NCI-H460 (cell line): ENCODE measurements at regions not wholly inside any gene's neighbourhood (a gene's known extent, or its start where the extent isn't known, plus 50 kb on each side); places are given as distances from the start of the nearest gene placed in this dataset.

Experiments
- DNase-seq: peaks from one replicate; pipeline ENCODE4 v3.0.0-alpha.2; 2016; ENCODE audit warnings: low read depth; ENCODE audit errors: extremely low read depth

DNA sequence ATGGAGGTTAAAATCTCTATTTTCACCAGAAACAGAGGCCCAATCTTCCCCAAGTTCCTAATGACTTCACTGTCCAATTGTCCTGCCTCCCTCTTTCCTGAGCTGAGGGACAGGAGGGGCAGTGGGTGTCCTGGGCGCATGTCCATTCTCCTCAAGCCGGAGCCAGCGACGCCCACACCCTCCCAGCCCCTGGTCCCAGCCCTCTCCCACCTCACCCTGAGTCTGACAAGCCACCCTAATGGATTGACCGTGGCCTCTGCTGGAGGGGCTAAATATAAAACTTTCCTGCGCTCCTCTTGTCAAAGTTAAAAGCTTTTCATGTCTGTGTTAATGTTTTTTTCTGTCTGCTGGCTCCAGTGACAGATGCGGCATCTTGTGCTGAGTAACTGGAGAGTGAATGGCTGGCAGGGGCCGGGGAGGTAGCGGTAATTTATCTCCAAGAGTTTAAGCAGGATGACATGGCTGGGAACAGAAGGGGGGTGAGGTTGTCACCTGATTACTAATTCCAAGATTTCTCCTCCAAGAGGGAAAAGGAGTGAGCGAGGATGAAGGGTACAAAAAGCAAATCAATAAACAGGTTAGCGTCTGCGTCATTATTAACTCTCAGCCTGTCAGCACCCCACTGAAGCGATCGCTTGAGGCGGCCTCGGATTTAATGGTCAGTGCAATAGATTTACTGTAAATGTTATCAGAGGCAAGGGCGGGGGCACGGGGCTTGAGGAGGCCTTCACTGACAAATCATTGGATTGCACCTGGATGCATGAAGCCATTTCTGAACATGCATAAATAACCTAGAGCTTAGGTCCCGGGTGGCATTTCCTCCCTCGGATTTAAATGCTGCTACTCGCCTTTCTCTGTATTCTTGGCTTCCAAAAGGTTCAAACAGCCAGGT lies 118.1 kb upstream of the MAFB start:
- DNase-seq = no peak

DNA sequence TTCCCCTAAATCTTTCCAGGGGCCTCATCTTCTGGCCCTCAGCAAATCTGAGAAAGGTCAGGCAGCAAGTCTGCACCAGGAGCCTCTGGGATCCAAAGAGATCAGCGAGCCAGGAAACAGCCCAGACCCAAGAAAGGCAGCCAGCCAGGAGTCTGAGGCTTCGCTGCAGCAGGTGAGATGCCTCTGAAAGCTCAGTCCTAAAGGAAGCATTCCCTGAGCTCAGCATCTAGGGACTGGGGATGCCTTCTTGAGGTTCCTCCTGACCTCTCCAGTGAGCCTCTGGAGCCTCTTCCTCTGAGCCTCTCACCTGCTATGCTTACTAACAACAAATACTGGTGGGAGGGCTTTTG lies 118.8 kb upstream of the MAFB start:
- DNase-seq = no peak

DNA sequence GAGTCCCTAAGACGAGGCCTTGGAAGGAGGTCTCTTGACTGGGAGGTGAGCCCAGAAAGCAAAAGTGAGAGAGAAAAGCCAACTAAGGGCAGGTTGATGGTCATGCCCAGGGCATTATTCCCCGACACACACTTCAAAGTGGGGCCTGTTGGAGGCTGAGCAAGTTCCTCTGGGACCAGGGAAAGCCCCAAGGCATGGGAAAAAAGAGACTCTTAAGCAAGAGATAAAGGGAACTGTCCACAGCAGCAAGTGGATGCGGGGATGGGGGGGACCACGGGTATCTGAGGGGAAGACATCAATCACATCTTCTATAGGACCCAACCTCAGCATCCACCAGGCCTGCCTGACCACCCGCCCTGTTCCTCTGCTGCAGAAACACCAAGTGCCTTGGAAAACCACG lies 119.9 kb upstream of the MAFB start:
- DNase-seq = no peak

DNA sequence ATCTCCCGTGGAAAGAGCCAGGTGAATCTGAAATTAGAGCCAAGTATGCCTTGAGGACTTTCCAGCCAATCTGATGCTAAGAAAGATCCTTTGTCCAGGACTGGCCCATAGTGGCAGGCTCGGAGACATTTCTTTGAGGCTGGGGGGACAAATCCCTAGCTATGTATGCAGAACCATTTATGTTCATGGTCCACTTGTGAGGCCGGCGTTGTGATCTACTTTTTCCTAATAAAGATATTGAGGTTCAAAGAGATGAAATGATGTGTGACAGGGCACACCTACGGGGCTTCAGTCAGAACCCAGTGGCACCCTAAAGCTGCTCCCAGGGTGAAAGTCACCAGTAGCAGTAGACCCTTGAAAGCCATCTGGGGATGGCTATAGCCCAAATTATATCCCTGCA lies 120.3 kb upstream of the MAFB start:
- DNase-seq = no peak

DNA sequence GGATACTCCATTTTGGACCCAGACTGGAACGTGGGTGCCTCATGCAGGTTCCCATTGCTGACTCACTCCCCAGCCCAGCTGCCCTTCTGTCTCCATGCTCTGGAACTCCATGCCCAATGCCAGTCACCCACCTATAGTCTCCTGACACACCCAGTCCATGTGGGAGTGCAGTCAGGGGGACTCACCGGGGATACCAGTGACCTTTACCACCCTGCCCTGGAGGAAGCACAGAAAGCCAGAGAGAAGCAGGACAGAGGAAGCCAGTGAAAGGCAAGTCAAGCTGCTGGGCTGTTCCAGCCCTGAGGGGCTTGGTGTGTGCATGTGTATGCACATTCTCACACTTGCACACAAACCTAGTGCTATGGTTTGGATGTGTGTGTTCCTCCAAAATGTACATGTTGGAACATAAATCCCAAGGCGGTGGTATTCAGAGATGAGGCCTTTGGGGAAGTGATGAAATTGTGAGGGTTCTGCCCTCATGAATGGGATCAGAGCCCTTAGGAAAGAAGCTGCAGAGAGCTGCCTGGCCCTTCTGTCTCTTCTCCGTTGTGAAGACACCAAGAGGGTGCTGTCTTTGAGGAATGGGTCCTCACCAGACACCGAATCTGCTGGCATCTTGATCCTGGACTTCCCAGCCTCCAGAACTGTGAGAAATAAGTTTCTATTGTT lies 121.4 kb upstream of the MAFB start:
- DNase-seq = no peak

DNA sequence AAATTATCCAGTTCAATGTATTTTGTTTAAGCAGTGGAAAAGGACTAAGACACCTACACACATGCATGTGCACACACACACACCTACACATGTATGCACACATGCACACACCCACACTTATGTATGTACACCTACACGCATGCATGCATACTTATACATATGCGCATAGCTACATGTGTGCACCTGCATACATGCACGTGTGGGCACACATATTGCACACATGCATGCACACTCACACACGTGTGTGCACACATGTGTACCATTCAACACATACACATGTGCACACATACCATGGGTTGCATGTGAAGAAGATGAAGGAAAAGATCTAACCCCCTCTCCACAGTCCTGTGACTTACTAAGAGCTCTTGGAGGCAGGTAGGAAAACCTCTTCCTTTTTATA lies 122.0 kb upstream of the MAFB start:
- no peak for DNase-seq

DNA sequence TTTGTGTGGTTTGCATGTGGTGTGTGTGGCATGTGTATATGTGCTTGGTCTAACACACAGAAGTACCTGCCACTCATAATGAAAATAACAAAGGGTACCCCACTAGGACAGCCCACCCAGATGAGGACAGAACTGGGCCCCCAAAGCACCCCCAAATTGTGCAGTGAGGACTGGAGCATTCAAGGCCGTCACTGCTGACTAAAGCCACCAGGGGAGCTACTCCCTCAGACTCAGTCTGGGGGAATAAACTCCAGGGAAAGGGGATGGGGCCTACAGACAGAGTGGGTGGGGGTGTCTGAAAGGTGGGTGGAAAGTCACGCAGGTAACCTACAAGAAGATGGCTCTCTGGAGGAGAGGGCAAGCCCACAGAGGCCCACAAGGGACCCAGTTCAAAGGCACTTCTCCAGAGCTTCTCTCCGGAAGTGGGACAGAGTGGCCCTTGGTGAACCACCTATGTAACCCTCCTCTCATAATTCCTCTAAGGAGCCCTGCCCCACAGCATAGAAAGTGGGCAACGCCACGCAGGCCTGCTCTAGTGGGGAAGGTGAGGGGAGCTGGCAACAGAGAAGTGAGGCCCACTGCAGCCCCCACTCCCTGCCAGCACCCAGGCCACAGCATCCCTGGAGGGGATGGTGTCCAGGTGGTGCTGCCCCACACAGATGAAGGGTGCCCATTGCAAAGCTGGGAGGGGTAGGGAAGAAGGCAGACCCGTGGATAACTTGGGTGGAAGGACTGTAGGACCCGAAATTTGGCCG lies 122.8 kb upstream of the MAFB start:
- DNase-seq = no peak

DNA sequence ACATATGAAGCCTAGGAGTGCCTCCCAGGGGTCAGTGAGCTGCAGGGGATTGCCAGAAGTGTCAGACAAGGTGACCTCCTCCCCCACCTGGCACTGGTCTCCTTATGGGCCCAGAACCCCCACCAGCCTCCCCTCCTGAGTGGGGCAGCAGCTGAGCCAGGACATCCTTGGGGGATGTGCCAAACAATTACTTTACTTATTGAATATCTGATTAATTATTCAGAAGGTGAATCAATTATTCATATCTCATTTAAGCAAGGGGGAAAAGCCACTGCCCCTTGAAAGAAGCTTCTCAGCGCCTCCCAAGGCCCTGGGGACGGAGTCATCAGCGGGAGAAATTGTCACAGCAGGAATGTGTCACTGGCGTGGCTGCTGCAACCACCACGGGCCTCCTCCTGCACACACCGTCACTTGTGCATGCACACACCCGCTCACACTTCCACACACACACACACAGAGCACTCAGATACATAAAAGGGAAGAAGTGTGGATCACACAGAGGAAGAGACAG lies 123.4 kb upstream of the MAFB start:
- DNase-seq = no peak

DNA sequence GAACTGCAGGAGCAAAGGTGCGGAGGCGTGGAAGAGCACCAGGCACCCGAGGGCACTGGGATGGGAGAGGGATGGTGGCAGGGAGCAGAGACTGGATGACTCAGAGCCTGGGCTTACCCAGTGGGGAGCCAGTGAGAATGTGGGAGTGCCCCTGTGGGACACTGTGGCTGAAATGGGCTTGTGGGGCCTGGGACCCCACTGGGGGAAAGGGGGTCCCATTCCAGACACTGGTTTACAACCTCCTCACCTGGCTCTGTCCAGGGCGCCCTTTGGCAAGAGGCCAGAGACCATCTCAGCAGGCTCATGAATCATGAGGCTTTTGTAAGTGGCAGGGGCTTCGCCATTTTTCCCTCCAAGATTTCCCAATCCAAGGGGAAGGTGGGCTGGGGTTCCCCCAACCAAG lies 124.0 kb upstream of the MAFB start:
- DNase-seq = no peak

DNA sequence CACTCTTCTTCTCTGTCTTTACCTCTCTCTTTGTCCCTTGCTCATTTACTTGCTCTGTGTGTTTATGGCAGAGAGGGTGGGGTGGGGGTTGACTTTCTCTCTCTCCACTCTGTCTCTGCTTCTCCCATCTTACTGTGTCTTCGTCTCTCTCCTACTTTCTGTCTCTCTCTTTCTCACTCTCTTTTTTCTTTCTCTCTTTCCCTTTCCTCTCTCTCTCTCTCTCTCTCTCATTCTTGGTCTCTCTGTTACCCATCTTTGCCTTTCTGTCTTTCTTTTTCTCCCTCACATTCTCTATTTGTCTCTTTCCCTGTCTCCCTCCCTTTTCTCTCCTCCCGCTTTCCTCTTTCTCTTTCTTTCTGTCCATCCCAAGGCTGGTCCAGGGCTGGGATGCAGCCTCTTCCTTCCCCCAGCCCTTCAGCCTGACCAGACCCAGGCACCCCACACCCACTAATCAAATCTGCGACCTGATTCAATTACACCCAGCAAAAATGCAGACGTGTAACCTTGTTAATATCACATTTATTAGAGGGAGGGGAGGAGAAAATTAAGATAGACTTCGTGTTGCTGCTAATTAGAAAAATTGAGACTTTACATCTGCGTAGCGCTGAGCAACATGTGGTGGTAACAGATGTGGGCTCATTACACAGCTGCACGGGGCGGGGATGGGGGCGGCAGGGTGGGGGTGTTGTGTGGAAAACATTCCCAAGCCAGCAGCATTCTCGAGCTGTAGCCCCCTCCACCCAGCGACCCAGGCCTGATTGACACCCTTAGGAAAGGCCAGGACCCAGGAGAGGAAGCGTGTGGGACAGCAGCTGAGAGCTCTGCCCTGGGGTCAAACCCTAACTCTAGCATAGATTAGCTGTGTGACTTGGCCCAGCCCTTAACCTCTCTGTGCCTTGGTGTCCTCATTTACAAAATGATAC lies 124.9 kb upstream of the MAFB start:
- no peak for DNase-seq

DNA sequence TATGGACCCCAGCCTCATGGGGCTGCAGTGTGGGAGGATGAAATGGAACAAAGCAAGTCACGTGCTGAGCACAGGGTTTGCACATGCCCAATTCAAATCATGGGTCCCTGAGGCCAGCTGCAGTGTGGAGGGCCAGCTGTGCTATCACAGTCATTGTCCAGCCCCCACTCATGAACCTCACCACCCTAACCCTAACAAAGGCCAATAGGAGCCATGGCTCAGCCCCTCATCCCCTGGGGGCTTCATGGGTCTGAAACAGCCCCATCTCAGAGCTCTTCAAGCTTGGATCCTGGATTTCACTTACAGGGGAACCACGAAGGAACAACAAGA lies 125.6 kb upstream of the MAFB start:
- DNase-seq = no peak

DNA sequence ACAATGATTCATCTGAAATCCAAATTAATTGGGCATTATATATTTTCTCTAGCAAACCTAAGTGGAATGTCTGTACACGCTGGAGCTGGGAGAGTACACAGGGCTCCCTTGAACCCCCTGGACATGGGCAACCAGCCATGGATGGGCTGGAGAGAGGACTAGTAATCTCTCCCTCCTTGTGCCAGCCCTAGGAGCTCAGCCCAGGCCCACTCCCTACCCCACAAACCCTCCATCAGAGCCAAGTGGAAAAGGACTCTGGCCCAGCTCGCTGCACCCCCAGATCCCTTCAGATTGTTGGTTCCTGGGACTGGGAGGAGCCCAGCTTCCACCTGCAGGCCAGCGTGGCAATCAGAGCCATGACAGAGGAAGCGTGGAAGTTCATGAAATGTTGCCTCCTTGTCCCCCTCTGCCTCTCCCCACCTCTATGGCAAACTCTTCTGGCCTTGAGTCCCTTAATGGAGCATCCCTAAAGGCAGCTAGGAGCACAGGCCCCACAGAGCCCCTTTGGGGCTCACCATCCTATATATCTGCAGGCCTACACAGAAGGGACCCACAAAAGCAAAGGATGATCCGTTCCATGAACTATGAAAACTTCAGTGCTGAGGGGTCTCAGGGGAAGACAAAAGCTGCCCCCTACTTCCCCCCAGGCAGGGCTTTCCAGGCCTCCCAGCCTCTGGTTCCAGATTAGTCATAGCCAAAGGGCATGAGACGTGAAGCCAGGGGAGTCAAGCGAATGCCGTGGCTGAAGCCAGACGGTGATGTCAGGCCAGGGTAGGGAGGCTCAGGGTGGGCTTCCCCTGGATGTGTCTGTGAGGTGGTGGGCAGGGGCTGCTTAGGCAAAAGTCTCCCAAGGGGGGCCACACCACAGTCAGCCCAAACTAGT lies 126.4 kb upstream of the MAFB start:
- DNase-seq = no peak

DNA sequence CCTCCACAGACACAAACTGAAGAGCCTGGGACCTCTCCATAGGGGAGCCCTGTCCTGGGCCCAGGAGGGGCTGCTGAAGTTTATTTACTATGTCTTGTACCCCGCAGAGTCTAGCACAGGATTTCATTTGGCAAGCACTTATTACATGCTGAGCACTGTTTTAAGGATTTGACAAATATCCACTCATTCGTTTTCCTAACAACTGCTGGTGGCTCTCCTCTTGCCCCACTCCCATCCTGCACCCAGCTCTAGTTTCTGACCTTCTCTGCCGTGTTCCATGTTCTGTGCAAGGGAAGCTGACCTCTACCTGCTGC lies 127.0 kb upstream of the MAFB start:
- no peak for DNase-seq

DNA sequence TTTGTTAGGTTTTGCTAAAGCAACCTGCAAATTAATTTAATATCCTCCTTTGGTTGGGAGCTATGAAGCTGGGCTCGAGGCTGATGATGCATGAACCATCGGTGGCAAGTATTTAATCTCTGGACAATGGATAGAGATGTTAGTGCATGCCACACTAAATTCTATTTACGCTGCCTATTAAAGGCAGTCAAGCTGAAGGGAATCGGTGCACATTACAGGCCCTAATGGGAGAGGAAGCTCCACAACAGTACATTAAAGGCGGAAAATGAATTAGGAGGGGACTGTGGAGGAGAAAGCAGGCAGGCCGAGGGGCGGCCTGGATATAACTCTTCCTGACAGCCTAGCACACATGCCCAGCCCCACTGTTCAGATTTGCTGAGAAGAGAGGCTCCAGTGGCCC lies 132.4 kb upstream of the MAFB start:
- DNase-seq = no peak

DNA sequence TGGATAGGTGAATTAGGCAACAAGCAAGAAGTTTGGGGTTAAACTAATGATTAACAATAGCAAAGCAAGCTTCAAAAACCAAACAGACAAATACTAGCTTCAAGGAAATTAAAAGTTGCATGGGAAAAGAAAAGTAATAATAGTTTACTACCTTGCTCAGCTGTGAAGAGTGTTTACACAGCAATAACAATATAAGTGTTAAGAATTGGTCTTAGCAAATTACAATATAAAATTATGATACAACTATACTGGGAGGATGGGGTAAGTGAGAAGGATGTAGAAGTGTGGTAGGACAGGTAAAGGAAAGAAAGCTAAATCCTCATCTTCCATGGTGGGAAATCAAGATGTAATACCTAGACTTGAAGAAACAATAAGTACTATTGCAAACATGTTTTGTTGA lies 137.7 kb upstream of the MAFB start:
- DNase-seq = no peak

DNA sequence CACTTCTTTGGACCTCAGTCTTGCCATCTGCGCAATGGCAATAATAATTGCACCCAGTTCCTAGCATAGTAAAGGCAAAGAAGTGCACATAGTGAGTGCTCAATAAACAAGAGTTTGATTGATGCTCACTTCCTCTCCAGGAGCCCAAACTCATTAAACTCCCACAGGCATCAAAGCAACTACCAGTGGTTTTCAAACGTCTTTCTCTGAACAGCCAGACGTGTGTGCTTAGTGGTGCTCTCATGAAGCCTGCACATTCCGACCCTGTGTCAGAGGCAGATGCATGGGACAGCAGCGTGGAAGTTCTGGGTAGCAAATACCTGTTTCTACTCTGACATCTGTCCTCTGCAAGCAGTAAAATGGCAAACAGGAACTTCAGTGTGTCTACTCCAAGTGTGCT lies 146.3 kb upstream of the MAFB start:
- DNase-seq = no peak

DNA sequence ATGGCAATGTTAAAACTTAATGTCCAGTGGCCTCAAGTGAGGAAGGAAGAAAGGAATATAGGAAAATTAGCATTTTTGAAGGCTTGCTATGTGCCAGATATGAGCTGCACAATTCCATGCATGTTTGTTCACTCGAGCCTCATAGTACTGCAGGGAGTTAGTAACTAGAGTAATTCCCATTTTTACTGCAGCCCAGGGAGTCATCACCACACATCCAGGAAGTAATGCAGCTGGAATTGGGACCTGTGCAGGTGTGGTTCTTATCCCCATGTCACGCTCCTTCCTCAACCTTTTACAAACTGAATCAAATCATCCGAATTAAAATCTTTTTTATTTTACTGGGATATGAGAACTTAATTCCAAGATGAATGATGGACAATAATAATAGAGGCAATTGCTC lies 149.5 kb upstream of the MAFB start:
- no peak for DNase-seq

DNA sequence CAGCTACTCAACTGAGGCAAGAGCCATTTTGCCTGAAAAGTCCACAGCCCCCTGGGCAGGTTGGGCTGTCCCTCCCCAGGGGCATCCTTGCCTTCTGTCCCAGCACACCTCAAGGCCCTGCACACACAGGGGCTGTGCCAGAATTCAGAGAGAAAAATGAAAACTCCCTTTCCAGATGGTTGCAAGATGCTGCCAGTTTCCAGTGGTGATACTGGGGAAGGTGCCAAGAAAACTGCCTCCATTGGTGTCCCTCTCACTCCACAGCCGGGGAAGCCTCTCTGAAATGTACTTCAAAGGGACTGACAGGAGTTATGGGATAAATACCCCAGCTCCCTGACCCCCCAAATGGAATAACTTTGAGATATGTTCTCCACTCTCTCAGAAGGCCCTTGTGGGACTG lies 154.2 kb upstream of the MAFB start:
- no peak for DNase-seq

DNA sequence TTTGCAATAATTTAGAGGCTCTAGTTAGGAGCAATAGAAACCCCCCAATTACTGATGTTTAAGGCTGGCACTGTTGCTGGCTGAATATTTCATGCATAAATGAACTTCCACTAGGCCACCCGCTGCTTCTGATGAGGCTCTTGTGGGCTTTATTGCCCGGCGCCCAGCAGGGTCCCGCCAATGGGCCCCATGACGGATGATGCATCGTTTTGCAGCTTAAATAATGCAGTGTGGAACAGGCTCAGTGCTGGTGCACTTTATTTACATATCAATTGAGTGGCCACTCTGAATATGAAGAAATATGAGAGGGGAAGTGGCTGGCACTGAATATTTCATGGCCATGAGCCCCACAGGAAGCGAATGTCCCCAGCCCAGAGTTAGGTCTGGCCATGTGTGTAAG lies 155.3 kb upstream of the MAFB start:
- no peak for DNase-seq

DNA sequence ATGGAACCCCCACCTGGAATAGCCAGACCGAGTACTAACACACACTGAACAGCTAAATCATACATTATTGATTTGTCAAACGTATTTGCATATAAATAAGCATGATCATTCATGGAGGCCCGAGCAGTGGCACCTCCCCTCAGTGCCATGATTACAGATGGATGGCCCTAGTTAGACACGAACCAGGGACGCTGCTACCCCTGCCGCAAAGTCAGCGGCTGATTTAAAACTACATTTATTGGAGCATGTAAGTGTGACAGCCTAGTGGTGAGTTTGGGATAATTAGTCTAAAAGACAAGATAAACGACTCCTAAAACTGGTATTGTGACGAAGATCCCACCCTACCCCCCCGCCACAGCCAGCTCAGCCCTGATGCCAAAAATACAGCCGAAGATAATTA lies 159.1 kb upstream of the MAFB start:
- DNase-seq = no peak
